HL-60 (cell line): ENCODE measurements at regions not wholly inside any gene's neighbourhood (a gene's known extent, or its start where the extent isn't known, plus 50 kb on each side); places are given as distances from the start of the nearest gene placed in this dataset.

Source experiments
- CTCF ChIP-seq: IDR thresholded peaks from one replicate; pipeline ENCODE4 v1.5.1; 2011; ENCODE audit warnings: low read length, control low read depth, inconsistent platforms; ENCODE audit not compliant: insufficient read depth
- POLR2AphosphoS5 ChIP-seq: IDR thresholded peaks from 2 replicates; pipeline ENCODE4 v1.6.1; 2012; ENCODE audit warnings: low read depth
- REST ChIP-seq: IDR thresholded peaks from 2 replicates; pipeline ENCODE4 v1.6.1; 2012; ENCODE audit warnings: low read depth; ENCODE audit not compliant: insufficient replicate concordance
- SPI1 ChIP-seq: IDR thresholded peaks from 2 replicates; pipeline ENCODE4 v1.6.1; 2012; ENCODE audit warnings: low read depth, mild to moderate bottlenecking, borderline replicate concordance

GRCh38 chr2:143936848-143937722 lies 582.8 kb downstream of the ZEB2 start:
- no peak for TF ChIP-seq CTCF
- TF ChIP-seq SPI1: no peak
- TF ChIP-seq REST: no peak
- no peak for TF ChIP-seq POLR2AphosphoS5
